ENCODE measurements at regions not wholly inside any gene's neighbourhood (a gene's known extent, or its start where the extent isn't known, plus 50 kb on each side); places are given as distances from the start of the nearest gene placed in this dataset.

DNA sequence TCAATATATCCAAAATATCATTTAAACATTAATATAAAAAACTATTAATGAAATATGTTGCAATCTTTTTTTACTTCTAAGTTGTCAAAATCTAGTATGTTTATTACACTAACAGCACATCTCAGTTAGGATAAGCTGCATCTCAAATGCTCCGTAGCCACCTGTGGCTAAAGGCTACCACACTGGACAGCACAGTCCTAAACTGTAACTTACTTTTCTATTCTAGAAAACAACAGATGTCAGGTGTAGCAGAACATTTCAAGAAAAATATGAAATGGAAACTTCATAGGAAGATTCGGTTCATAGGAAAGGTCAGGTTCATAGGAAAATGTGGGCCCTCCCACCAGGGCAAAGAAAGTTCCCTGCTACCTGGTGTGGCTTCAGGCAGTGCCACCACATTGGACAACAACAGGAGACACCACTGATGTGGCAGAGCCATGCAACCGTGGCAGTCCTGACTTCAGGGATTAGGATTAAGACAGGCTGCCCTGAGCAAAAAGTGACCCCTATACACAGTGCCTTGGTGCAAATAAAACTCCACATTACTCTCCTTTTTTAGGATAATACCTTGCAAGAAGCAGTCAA, 197.8 kb upstream of the NR4A3 start:
- TF ChIP-seq, protein P1, sequence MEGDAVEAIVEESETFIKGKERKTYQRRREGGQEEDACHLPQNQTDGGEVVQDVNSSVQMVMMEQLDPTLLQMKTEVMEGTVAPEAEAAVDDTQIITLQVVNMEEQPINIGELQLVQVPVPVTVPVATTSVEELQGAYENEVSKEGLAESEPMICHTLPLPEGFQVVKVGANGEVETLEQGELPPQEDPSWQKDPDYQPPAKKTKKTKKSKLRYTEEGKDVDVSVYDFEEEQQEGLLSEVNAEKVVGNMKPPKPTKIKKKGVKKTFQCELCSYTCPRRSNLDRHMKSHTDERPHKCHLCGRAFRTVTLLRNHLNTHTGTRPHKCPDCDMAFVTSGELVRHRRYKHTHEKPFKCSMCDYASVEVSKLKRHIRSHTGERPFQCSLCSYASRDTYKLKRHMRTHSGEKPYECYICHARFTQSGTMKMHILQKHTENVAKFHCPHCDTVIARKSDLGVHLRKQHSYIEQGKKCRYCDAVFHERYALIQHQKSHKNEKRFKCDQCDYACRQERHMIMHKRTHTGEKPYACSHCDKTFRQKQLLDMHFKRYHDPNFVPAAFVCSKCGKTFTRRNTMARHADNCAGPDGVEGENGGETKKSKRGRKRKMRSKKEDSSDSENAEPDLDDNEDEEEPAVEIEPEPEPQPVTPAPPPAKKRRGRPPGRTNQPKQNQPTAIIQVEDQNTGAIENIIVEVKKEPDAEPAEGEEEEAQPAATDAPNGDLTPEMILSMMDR (IDR thresholded peaks at IDR 0.05; ENCODE audit: low read depth, low read length): no peak
- H3K36me3 ChIP-seq: no peaks in the 10 kb centered on the region
- H3K9me3 ChIP-seq (ENCODE audit: low read depth): no peaks in the 10 kb centered on the region
- no peak for DNase-seq (ENCODE audit: low read depth in 1 of 2, low spot score in 1 of 2)
- no peak overlapping the region for H3K27ac ChIP-seq
- no peak overlapping the region for H3K4me3 ChIP-seq
- peaks cover 4% of the 10 kb centered on the region for H3K4me1 ChIP-seq (ENCODE audit: low read depth)
- H3K27me3 ChIP-seq: no peaks in the 10 kb centered on the region

DNA sequence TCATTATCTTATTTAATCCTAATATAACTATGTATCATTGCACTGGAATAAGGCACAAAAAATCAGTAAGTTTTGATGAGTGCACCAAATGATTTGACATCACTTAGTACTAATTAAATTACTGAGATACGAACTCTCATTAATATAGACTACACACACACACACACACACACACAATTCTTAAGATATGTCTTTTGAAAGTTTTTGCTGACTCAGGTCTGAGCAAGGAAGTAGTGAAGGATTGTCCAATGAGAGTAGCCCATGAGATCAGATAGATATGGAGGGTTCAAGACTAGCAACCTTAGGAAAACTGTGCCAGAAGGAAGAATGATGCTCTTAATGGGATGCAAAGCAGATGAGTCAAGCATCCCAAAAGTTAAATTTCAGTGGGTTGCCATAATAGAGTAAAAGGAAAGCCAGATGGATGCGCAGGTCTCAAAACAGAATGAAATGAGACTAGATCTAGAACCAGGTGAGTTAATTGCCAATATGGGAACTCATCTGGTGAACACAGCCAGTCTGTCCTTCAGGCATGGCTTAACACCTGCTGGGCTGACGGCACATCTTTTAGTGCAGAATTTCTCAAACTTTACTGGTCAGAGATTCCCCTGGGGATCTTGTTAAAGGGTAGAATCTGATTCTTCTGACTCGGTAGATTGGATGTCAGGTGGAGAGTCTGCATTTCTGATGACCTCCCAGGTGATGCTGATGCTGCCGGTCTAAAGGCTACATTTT, 197.0 kb upstream of the NR4A3 start:
- no peak overlapping the region for H3K4me3 ChIP-seq
- no peaks in the 10 kb centered on the region for H3K36me3 ChIP-seq
- TF ChIP-seq, protein P1 (IDR thresholded peaks at IDR 0.05; ENCODE audit: low read depth, low read length): no peak
- H3K9me3 ChIP-seq (ENCODE audit: low read depth): no peaks in the 10 kb centered on the region
- H3K27me3 ChIP-seq: no peaks in the 10 kb centered on the region
- no peak for DNase-seq (ENCODE audit: low read depth in 1 of 2, low spot score in 1 of 2)
- no peak overlapping the region for H3K27ac ChIP-seq
- H3K4me1 ChIP-seq (ENCODE audit: low read depth): peaks cover 4% of the 10 kb centered on the region

DNA sequence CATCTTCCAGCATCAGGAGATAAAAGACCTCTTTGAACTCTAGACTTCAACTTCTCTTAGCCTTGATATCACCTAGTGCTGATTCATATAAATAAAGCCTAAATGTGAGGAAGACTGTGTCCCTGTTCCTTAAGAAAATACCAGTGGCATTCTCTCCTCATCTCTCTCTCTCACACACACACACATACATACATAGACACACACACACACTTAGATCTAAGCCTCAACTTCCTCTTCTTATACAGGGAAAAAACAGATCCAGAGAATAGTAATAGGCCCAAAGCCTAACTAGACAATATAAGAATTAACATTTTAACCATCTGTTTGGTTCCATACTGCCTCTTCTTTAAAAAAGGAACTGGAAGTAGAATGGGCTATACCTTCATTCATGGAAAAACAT, 195.3 kb upstream of the NR4A3 start:
- no peaks in the 10 kb centered on the region for H3K27me3 ChIP-seq
- H3K4me3 ChIP-seq: no peak overlapping the region
- H3K4me1 ChIP-seq (ENCODE audit: low read depth): peaks cover 4% of the 10 kb centered on the region
- no peaks in the 10 kb centered on the region for H3K36me3 ChIP-seq
- no peaks in the 10 kb centered on the region for H3K9me3 ChIP-seq (ENCODE audit: low read depth)
- no peak overlapping the region for H3K27ac ChIP-seq
- TF ChIP-seq, protein P1 (IDR thresholded peaks at IDR 0.05; ENCODE audit: low read depth, low read length): no peak
- no peak for DNase-seq (ENCODE audit: low read depth in 1 of 2, low spot score in 1 of 2)

DNA sequence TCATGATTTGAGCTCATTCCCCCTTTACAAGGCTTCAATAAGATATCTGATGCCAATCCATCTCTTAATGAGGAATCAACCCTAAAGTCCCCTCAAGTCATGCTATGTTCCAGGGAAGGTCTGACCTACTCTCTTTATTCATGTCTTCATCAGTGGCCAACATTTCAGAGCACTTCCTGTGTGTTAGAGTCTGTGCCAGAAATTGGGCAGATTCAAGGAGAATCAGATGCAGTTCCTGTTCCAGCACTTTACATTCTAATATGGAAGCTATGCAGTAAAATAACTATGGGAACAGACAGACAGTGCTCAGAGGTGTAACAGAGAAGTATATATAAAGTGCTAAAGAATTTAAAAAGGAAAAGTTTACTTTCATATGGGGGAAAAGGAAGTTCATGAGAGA, 193.4 kb upstream of the NR4A3 start:
- Histone ChIP-seq H3K27ac (no peak overlapping the region), H3K4me1 (ENCODE audit: low read depth) (no peaks in the 10 kb centered on the region), H3K4me3 (no peak overlapping the region), H3K36me3 (no peaks in the 10 kb centered on the region), H3K27me3 (no peaks in the 10 kb centered on the region), H3K9me3 (ENCODE audit: low read depth) (no peaks in the 10 kb centered on the region)
- DNase-seq (ENCODE audit: low read depth in 1 of 2, low spot score in 1 of 2): no peak
- TF ChIP-seq, protein P1 (IDR thresholded peaks at IDR 0.05; ENCODE audit: low read depth, low read length): no peak

DNA sequence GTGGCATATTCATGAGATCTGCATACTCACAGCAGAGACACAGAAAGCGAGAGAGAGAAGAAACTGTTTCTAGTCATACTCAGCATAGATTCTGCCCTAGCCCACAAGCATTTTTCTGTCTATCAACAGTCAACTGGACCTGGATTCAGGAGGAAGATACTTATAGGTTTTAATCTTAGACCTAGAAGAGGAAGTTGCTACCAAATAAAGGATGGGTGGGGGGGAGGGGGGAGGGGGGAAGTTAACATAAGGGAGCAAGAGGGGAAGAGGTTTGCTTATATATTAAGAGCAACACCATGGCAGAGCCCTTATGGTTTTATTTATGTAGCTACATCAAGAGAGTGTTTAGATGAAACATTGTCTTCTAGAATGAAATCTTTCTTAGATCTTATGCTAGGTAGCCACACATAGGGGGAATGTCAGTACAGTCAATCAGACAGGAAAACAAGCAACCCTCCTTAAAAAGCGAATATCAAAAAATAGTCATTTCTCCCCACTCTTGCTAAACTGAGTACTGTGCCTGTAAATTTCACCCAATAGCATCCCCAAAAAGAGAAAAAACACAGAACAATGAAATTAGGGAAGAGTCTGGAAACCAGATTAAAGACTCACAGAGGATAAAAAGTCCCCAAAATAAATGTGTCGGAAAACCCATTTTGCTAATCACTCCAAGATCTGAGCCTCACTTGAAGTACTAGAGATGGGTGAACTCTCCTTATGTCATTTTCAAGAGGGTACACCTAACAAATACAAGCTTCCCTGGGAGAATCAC, 192.7 kb upstream of the NR4A3 start:
- no peak for DNase-seq (ENCODE audit: low read depth in 1 of 2, low spot score in 1 of 2)
- Histone ChIP-seq H3K4me3 (no peak overlapping the region), H3K27ac (no peak overlapping the region), H3K27me3 (no peaks in the 10 kb centered on the region), H3K4me1 (ENCODE audit: low read depth) (no peaks in the 10 kb centered on the region), H3K36me3 (no peaks in the 10 kb centered on the region), H3K9me3 (ENCODE audit: low read depth) (no peaks in the 10 kb centered on the region)
- TF ChIP-seq, protein P1 (IDR thresholded peaks at IDR 0.05; ENCODE audit: low read depth, low read length): no peak
